MV-4-11 (cell line): ENCODE measurements at regions not wholly inside any gene's neighbourhood (a gene's known extent, or its start where the extent isn't known, plus 50 kb on each side); places are given as distances from the start of the nearest gene placed in this dataset.
A peak's percentile ranks its signal among the peaks of the same experiment; 100 is the strongest.
"Not testable (repeated sequence)": the region's sequence is repeated elsewhere in the genome, so short reads cannot be mapped to it uniquely, and the experiment has no call there.

ENCODE experiments used
- DNase-seq: peaks from one replicate; lab custom pipeline; 2025; lab: John Stamatoyannopoulos, UW

GRCh38 chr6:140339084-140339483, 964.6 kb upstream of the CITED2 start:
- not testable (repeated sequence) for DNase-seq

- peak; percentile 78 for DNase-seq
Observed at GRCh38 chr6:140321891-140322290, 947.4 kb upstream of the CITED2 start.

- peak; percentile 84 for DNase-seq
Observed at GRCh38 chr6:140320081-140321080, 945.9 kb upstream of the CITED2 start.

GRCh38 chr6:140319209-140319608, 944.8 kb upstream of the CITED2 start:
- peak; percentile 7 for DNase-seq

- DNase-seq: no peak
Observed at GRCh38 chr6:140318408-140318807, 944.0 kb upstream of the CITED2 start.

- no peak for DNase-seq
Observed at GRCh38 chr6:140317950-140318349, 943.5 kb upstream of the CITED2 start.

- no peak for DNase-seq
Observed at GRCh38 chr6:140316966-140317365, 942.5 kb upstream of the CITED2 start.

GRCh38 chr6:140314682-140315081, 940.2 kb upstream of the CITED2 start:
- no peak for DNase-seq

GRCh38 chr6:140311146-140311545, 936.7 kb upstream of the CITED2 start:
- DNase-seq: no peak

GRCh38 chr6:140303218-140303949, 928.9 kb upstream of the CITED2 start:
- no peak for DNase-seq

GRCh38 chr6:140300331-140300730, 925.9 kb upstream of the CITED2 start:
- no peak for DNase-seq

GRCh38 chr6:140289186-140289585, 914.7 kb upstream of the CITED2 start:
- no peak for DNase-seq

GRCh38 chr6:140285998-140286690, 911.7 kb upstream of the CITED2 start:
- no peak for DNase-seq

GRCh38 chr6:140285471-140285870, 911.0 kb upstream of the CITED2 start:
- no peak for DNase-seq

GRCh38 chr6:140284871-140285270, 910.4 kb upstream of the CITED2 start:
- no peak for DNase-seq

- no peak for DNase-seq
Observed at GRCh38 chr6:140283197-140283596, 908.7 kb upstream of the CITED2 start.

GRCh38 chr6:140281767-140282166, 907.3 kb upstream of the CITED2 start:
- DNase-seq: no peak

GRCh38 chr6:140281236-140281635, 906.8 kb upstream of the CITED2 start:
- no peak for DNase-seq

- no peak for DNase-seq
Observed at GRCh38 chr6:140276719-140277118, 902.3 kb upstream of the CITED2 start.

GRCh38 chr6:140276133-140276532, 901.7 kb upstream of the CITED2 start:
- DNase-seq: no peak

GRCh38 chr6:140275725-140276124, 901.3 kb upstream of the CITED2 start:
- DNase-seq: no peak

GRCh38 chr6:140274548-140274947, 900.1 kb upstream of the CITED2 start:
- DNase-seq: no peak
